ENCODE measurements at regions not wholly inside any gene's neighbourhood (a gene's known extent, or its start where the extent isn't known, plus 50 kb on each side); places are given as distances from the start of the nearest gene placed in this dataset.

DNA sequence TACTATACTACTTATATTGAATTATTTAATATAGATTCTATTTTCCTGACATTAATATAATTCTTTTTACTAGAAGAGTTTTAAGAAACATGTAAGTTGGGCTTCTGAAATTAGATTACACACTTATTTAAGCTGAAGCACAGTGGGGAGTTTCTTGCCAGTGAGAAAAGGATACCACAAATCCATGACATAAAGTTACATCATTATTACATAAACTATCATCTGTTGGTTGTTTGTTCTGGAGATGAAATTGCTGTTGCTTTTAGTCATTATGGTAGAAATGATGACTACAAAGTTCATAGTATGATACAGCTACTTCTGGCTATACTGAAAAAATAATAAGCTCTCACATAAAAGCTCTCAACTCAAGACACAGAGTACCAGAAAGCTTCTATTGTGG is 880.4 kb downstream of the PCDH18 start:
- TF ChIP-seq, protein P1, sequence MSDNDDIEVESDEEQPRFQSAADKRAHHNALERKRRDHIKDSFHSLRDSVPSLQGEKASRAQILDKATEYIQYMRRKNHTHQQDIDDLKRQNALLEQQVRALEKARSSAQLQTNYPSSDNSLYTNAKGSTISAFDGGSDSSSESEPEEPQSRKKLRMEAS (IDR thresholded peaks at IDR 0.05) = no peak
- TF ChIP-seq TCF12 (IDR thresholded peaks at IDR 0.05; ENCODE audit: low read depth) (no peak), YY1 (IDR thresholded peaks at IDR 0.05; ENCODE audit: low read depth) (no peak), FOXM1 (IDR thresholded peaks at IDR 0.05; ENCODE audit: borderline replicate concordance, low read depth) (no peak), TAF1 (IDR thresholded peaks at IDR 0.05; ENCODE audit: low read depth) (no peak), REST (IDR thresholded peaks at IDR 0.05; ENCODE audit: low read depth) (no peak), CREB1 (IDR thresholded peaks at IDR 0.05; ENCODE audit: low read depth) (no peak)

DNA sequence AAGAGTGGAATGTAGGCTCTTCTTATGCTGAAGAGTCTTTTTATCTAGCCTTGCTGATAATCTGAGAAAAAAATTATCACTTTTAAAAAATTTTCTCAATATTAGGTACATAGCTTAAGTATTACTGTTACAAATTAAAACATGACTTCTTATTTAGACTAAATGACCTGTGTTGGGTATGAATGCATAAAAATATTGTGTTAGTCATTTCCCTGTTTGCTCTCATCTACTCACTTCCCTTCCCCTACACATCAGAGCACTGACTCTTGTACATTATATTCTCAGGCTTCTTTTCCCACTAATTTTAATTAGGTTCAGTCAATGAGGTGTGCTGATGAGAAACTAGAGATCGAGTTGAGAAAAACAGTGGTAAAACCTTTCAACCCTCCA is 881.0 kb downstream of the PCDH18 start:
- TF ChIP-seq YY1 (IDR thresholded peaks at IDR 0.05; ENCODE audit: low read depth) = no peak
- TF ChIP-seq NFIC (IDR thresholded peaks at IDR 0.05) = no peak
- TF ChIP-seq CEBPB (IDR thresholded peaks at IDR 0.05) = no peak

GRCh38 chr4:136650541-136651277 is 881.6 kb downstream of the PCDH18 start:
- TF ChIP-seq RAD21 (IDR thresholded peaks at IDR 0.05; ENCODE audit: low read depth) (no peak), NFIC (IDR thresholded peaks at IDR 0.05) (peak; percentile 39; the same call in 1 of the 2 replicates)

GRCh38 chr4:136644279-136644678 is 888.0 kb downstream of the PCDH18 start:
- no peak for TF ChIP-seq TAF1 (IDR thresholded peaks at IDR 0.05; ENCODE audit: low read depth)

GRCh38 chr4:136643416-136643815 is 888.9 kb downstream of the PCDH18 start:
- TF ChIP-seq FOXM1 (IDR thresholded peaks at IDR 0.05; ENCODE audit: borderline replicate concordance, low read depth) (no peak), EP300 (IDR thresholded peaks at IDR 0.05; ENCODE audit: borderline replicate concordance) (no peak), NFIC (IDR thresholded peaks at IDR 0.05) (no peak), CREB1 (IDR thresholded peaks at IDR 0.05; ENCODE audit: low read depth) (no peak), YY1 (IDR thresholded peaks at IDR 0.05; ENCODE audit: low read depth) (no peak), REST (IDR thresholded peaks at IDR 0.05; ENCODE audit: low read depth) (no peak), TEAD4 (IDR thresholded peaks at IDR 0.05) (no peak), TCF12 (IDR thresholded peaks at IDR 0.05; ENCODE audit: low read depth) (no peak), CEBPB (IDR thresholded peaks at IDR 0.05) (no peak), RAD21 (IDR thresholded peaks at IDR 0.05; ENCODE audit: low read depth) (no peak), TAF1 (IDR thresholded peaks at IDR 0.05; ENCODE audit: low read depth) (no peak), EGR1 (IDR thresholded peaks at IDR 0.05) (no peak), ZBTB7A (IDR thresholded peaks at IDR 0.05; ENCODE audit: low read depth) (no peak)
- TF ChIP-seq, protein P1 (IDR thresholded peaks at IDR 0.05) = no peak
- TF ChIP-seq, protein P2, sequence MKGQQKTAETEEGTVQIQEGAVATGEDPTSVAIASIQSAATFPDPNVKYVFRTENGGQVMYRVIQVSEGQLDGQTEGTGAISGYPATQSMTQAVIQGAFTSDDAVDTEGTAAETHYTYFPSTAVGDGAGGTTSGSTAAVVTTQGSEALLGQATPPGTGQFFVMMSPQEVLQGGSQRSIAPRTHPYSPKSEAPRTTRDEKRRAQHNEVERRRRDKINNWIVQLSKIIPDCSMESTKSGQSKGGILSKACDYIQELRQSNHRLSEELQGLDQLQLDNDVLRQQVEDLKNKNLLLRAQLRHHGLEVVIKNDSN (IDR thresholded peaks at IDR 0.05) = no peak

- TF ChIP-seq EGR1 (IDR thresholded peaks at IDR 0.05) (no peak), RAD21 (IDR thresholded peaks at IDR 0.05; ENCODE audit: low read depth) (peak; percentile 30; the same call in 1 of the 2 replicates), ZBTB7A (IDR thresholded peaks at IDR 0.05; ENCODE audit: low read depth) (no peak)
These were observed 895.1 kb downstream of the PCDH18 start for GRCh38 chr4:136637071-136637777.

DNA sequence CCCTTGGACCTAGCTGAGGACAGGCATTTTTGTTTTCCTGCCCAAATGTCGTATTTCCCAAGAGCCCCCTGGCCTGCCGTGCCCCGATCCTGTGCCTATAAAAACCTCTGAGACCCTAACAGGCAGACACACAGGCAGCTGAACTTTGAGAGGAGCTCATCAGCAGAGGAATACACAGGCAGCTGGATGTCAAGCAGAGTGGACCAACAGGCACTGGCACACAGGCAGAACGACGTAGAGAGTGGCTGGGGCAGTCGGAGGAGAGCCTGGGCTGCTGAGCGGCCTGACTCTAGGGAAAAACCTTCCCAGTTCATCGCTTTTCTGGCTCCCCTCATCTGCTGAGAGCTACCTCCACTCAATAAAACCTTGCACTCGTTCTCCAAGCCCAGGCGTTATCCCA is 896.1 kb downstream of the PCDH18 start:
- TF ChIP-seq TAF1 (IDR thresholded peaks at IDR 0.05; ENCODE audit: low read depth) (no peak), NFIC (IDR thresholded peaks at IDR 0.05) (no peak), CEBPB (IDR thresholded peaks at IDR 0.05) (no peak), REST (IDR thresholded peaks at IDR 0.05; ENCODE audit: low read depth) (no peak), EGR1 (IDR thresholded peaks at IDR 0.05) (no peak), CREB1 (IDR thresholded peaks at IDR 0.05; ENCODE audit: low read depth) (no peak), TCF12 (IDR thresholded peaks at IDR 0.05; ENCODE audit: low read depth) (no peak), ZBTB7A (IDR thresholded peaks at IDR 0.05; ENCODE audit: low read depth) (no peak), TEAD4 (IDR thresholded peaks at IDR 0.05) (no peak), EP300 (IDR thresholded peaks at IDR 0.05; ENCODE audit: borderline replicate concordance) (no peak), YY1 (IDR thresholded peaks at IDR 0.05; ENCODE audit: low read depth) (no peak), RAD21 (IDR thresholded peaks at IDR 0.05; ENCODE audit: low read depth) (no peak), FOXM1 (IDR thresholded peaks at IDR 0.05; ENCODE audit: borderline replicate concordance, low read depth) (no peak)
- TF ChIP-seq, protein P2 (IDR thresholded peaks at IDR 0.05) = no peak
- TF ChIP-seq, protein P1 (IDR thresholded peaks at IDR 0.05) = no peak

Measured in Ishikawa (cell line).